Neural progenitor cell (in vitro differentiated cells): ENCODE measurements at regions not wholly inside any gene's neighbourhood (a gene's known extent, or its start where the extent isn't known, plus 50 kb on each side); places are given as distances from the start of the nearest gene placed in this dataset.

Experiments
- CTCF ChIP-seq: fragments of 200-600 bp; sonication (generic); IDR thresholded peaks from 2 replicates; pipeline ENCODE4 v1.5.1; 2017; ENCODE audit warnings: antibody characterized with exemption, mild to moderate bottlenecking
- EZH2 ChIP-seq: fragments of 200-600 bp; sonication (generic); IDR thresholded peaks from 2 replicates; pipeline ENCODE4 v1.6.1; 2017; ENCODE audit warnings: antibody characterized with exemption, mild to moderate bottlenecking, moderate library complexity
- EZH2phosphoT487 ChIP-seq: fragments of 200-600 bp; sonication (generic); IDR thresholded peaks from 2 replicates; pipeline ENCODE4 v1.6.1; 2017; ENCODE audit warnings: antibody characterized with exemption

- peak; percentile 23 for TF ChIP-seq CTCF
- TF ChIP-seq EZH2 = no peak
- no peak for TF ChIP-seq EZH2phosphoT487
Measured at GRCh38 chrX:80246271-80246670, 174.0 kb upstream of the TENT5D start.
